Osteoblast (primary cell): ENCODE measurements at regions not wholly inside any gene's neighbourhood (a gene's known extent, or its start where the extent isn't known, plus 50 kb on each side); places are given as distances from the start of the nearest gene placed in this dataset.

Experiments
- DNase-seq: peaks from one replicate; pipeline ENCODE4 v3.0.0; 2011; ENCODE audit warnings: low spot score, mixed read lengths; ENCODE audit not compliant: insufficient read length; ENCODE audit errors: missing footprints
- H2AFZ ChIP-seq: 2 replicates; pipeline ENCODE4 v1.6.0; 2011; ENCODE audit warnings: mild to moderate bottlenecking, low read length
- H3K27ac ChIP-seq: 2 replicates; pipeline ENCODE4 v1.5.1; 2011; ENCODE audit warnings: mild to moderate bottlenecking, low read depth, low read length, moderate library complexity
- H3K27me3 ChIP-seq: 2 replicates; pipeline ENCODE4 v1.6.0; 2012; ENCODE audit warnings: mild to moderate bottlenecking, control low read depth, inconsistent platforms, low read length, moderate library complexity; ENCODE audit not compliant: insufficient read depth
- H3K36me3 ChIP-seq: 2 replicates; pipeline ENCODE4 v1.5.1; 2011; ENCODE audit warnings: mild to moderate bottlenecking, low read length, control low read depth, moderate library complexity; ENCODE audit not compliant: insufficient read depth
- H3K4me1 ChIP-seq: 2 replicates; pipeline ENCODE4 v1.5.1; 2011; ENCODE audit warnings: mild to moderate bottlenecking, low read length, control low read depth, moderate library complexity; ENCODE audit not compliant: insufficient read depth
- H3K4me2 ChIP-seq: 2 replicates; pipeline ENCODE4 v1.6.0; 2011; ENCODE audit warnings: mild to moderate bottlenecking, low read length; ENCODE audit not compliant: insufficient read depth
- H3K4me3 ChIP-seq: fragments of 200-600 bp; sonication (generic); 3 replicates; pipeline ENCODE4 v1.5.1; 2012; ENCODE audit warnings: mild to moderate bottlenecking, low read length, inconsistent platforms; ENCODE audit not compliant: insufficient read depth
- H3K79me2 ChIP-seq: 2 replicates; pipeline ENCODE4 v1.6.0; 2012; ENCODE audit warnings: mild to moderate bottlenecking, low read length, control low read depth, inconsistent platforms; ENCODE audit not compliant: insufficient read depth
- H3K9me3 ChIP-seq: 2 replicates; pipeline ENCODE4 v1.5.1; 2011; ENCODE audit warnings: low read depth, low read length, control low read depth
- H4K20me1 ChIP-seq: 2 replicates; pipeline ENCODE4 v1.6.0; 2012; ENCODE audit warnings: mild to moderate bottlenecking, low read length, control low read depth; ENCODE audit not compliant: insufficient read depth
- TF ChIP-seq, protein P1 (sequence below): IDR thresholded peaks from 2 replicates; pipeline ENCODE4 v1.5.1; 2011; ENCODE audit warnings: mild to moderate bottlenecking, low read depth, low read length, moderate library complexity; ENCODE audit errors: extremely low read depth

DNA sequence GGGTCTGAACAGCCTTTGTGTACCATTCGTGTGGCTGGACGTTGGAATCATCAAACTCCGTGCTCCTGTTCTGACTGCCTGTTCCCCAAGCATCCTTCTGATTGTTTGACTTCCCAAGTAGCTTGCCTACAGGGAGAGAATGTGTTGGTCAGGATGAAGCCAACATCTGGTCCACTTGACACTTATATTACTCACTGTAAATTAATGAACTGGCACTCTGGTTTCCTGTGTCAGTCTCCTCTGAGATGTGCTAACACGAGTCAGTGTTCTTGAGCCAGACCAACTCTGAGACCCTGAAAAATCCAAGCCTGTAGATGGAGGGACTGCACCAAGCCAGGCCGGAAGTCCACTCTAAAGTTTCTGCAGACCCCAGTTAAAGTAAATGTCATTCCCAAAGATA is 440.9 kb downstream of the ZNF516 start:
- H3K9me3 ChIP-seq: no peaks in the 10 kb centered on the region
- TF ChIP-seq, protein P1, sequence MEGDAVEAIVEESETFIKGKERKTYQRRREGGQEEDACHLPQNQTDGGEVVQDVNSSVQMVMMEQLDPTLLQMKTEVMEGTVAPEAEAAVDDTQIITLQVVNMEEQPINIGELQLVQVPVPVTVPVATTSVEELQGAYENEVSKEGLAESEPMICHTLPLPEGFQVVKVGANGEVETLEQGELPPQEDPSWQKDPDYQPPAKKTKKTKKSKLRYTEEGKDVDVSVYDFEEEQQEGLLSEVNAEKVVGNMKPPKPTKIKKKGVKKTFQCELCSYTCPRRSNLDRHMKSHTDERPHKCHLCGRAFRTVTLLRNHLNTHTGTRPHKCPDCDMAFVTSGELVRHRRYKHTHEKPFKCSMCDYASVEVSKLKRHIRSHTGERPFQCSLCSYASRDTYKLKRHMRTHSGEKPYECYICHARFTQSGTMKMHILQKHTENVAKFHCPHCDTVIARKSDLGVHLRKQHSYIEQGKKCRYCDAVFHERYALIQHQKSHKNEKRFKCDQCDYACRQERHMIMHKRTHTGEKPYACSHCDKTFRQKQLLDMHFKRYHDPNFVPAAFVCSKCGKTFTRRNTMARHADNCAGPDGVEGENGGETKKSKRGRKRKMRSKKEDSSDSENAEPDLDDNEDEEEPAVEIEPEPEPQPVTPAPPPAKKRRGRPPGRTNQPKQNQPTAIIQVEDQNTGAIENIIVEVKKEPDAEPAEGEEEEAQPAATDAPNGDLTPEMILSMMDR: no peak
- H3K27ac ChIP-seq: no peak overlapping the region
- H2AFZ ChIP-seq: no peak overlapping the region
- H3K79me2 ChIP-seq: no peaks in the 10 kb centered on the region
- no peak overlapping the region for H3K4me2 ChIP-seq
- H4K20me1 ChIP-seq: no peaks in the 10 kb centered on the region
- no peaks in the 10 kb centered on the region for H3K4me1 ChIP-seq
- no peaks in the 10 kb centered on the region for H3K36me3 ChIP-seq
- DNase-seq: no peak
- H3K27me3 ChIP-seq: no peaks in the 10 kb centered on the region
- H3K4me3 ChIP-seq: no peak overlapping the region

DNA sequence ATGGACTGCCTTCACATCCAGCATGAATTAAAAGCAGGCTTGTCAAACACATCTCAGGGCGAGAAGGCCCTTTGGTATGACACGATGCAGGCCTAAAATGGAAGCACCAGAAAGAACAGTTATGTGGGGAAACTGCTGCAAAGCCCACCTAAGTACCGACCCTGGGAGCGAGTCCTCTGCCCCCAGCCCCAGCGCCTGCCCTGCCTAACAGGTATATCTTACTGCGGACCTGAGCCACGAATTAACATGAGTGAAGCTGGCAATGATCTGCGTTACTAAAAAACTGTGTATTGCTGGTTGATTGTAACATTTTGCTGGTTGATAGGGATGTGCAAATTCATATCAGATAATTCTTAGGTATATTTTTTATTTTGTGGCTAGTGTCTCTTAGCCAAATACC is 441.5 kb downstream of the ZNF516 start:
- no peak overlapping the region for H2AFZ ChIP-seq
- DNase-seq: no peak
- H3K4me1 ChIP-seq: no peaks in the 10 kb centered on the region

DNA sequence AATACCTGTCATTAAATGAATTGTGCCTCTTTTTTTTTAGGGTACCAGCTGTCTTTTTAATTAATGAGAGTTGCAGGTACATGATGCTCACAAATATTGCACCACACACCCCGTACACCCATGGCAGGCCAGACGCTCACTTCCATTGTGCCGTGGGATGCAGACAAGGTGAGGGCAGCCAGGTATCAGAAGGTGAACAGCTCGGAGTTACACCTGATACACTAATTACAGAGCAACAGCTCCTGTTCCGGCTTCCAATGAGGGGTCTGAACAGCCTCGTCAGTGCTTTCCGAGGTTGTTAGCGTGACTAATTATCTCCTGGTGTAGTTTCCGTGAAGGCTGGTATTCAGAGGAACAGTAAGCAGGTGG is 442.8 kb downstream of the ZNF516 start:
- Histone ChIP-seq H4K20me1 (no peaks in the 10 kb centered on the region), H3K4me3 (no peak overlapping the region), H3K4me1 (no peaks in the 10 kb centered on the region), H2AFZ (no peak overlapping the region), H3K9me3 (no peaks in the 10 kb centered on the region), H3K4me2 (no peak overlapping the region), H3K27ac (no peak overlapping the region), H3K36me3 (no peaks in the 10 kb centered on the region), H3K27me3 (no peaks in the 10 kb centered on the region), H3K79me2 (no peaks in the 10 kb centered on the region)
- TF ChIP-seq, protein P1: no peak
- no peak for DNase-seq

More for the DNA sequence above, 441.5 kb downstream of the ZNF516 start:
- Histone ChIP-seq H3K4me2 (no peak overlapping the region), H3K79me2 (no peaks in the 10 kb centered on the region), H3K9me3 (no peaks in the 10 kb centered on the region), H3K4me3 (no peak overlapping the region), H3K27ac (no peak overlapping the region), H3K36me3 (no peaks in the 10 kb centered on the region), H4K20me1 (no peaks in the 10 kb centered on the region), H3K27me3 (no peaks in the 10 kb centered on the region)
- TF ChIP-seq, protein P1: no peak

DNA sequence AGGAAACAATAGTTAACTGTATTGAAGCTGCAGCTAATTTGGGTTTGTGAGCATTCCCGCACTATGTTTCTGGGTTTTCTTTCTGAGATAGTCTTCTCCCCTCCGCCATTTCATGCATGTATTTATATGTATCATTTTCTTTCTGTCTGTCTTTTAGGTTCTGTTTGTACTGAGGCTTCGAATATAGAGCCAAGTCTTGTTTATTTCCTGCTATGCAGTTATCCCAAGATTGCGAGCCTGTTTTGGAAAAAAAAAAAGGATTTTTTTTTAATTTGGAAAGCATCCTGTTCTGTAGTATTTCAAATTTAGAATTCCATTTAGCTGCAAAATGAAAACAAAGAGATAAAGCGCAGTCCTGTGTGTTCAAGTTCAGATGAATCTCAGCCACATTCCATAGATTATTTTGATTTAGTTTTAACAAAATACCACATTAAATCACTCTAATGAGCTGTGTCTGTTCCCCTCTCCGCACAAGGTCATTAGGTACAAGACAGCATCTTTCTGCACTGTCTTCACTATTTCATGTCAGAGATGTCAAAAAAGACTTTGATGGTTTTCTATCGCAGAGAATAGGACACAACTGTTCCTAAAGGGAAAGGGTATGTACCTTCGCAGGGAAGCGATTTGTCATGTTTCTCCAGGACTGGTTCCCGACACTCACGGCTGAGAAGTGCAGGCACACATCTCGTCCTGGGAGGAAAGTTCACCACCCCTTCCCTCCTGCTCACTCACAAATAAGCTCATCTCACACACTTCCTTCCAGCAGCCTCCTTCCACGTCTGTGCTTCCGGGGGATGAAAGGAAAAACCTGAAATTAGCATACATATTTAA is 443.4 kb downstream of the ZNF516 start:
- Histone ChIP-seq H4K20me1 (no peaks in the 10 kb centered on the region), H3K4me2 (no peak overlapping the region), H3K27ac (no peak overlapping the region), H3K27me3 (no peaks in the 10 kb centered on the region), H3K9me3 (no peaks in the 10 kb centered on the region), H3K4me3 (no peak overlapping the region), H2AFZ (no peak overlapping the region), H3K36me3 (no peaks in the 10 kb centered on the region), H3K79me2 (no peaks in the 10 kb centered on the region), H3K4me1 (no peaks in the 10 kb centered on the region)
- DNase-seq: no peak
- TF ChIP-seq, protein P1: no peak
